ENCODE measurements at regions not wholly inside any gene's neighbourhood (a gene's known extent, or its start where the extent isn't known, plus 50 kb on each side); places are given as distances from the start of the nearest gene placed in this dataset.

DNA sequence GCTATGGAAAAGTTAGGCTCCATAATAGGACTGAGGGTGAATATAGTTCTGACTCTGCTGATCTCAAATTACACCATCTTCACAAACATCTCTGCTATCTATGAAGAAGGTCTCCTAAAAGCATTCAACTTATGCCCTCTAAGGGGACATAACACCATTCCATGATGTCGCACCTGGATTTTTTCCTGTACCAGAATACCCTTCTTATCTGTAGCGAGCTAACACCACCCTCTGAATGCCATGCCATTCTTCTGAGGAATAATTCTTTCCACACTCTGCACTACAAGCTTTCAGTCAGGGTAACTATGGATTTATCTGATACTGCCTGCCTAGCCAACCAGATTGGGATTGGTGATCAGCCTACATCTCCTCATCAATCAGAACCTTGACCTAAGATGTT, 203.8 kb downstream of the PTPRC start:
- Histone ChIP-seq H4K20me1 (ENCODE audit: insufficient read depth, low read length) (peaks cover 53% of the 10 kb centered on the region), H3K4me1 (ENCODE audit: insufficient read depth, low read length) (no peaks in the 10 kb centered on the region), H3K4me2 (ENCODE audit: low read length) (no peak overlapping the region), H3K36me3 (ENCODE audit: insufficient read depth, low read length) (peaks cover 35% of the 10 kb centered on the region), H3K27me3 (ENCODE audit: insufficient read depth, low read length) (no peaks in the 10 kb centered on the region), H3K27ac (ENCODE audit: low read depth, low read length) (no peak overlapping the region), H3K79me2 (ENCODE audit: insufficient read depth, low read length) (peaks cover 27% of the 10 kb centered on the region), H3K9ac (ENCODE audit: low read length) (no peak overlapping the region), H2AFZ (ENCODE audit: low read depth, low read length) (no peak overlapping the region), H3K4me3 (ENCODE audit: insufficient read depth, low read depth, low read length) (no peak overlapping the region), H3K9me3 (ENCODE audit: insufficient read depth, low read depth, low read length) (no peaks in the 10 kb centered on the region)
- FAIRE-seq, result no peak
- Mint-ChIP-seq H3K9me3 (ENCODE audit: unreplicated experiment) (peaks cover 8% of the 10 kb centered on the region), H3K36me3 (ENCODE audit: low read depth, unreplicated experiment) (peaks cover 31% of the 10 kb centered on the region), H3K27me3 (ENCODE audit: low read depth, unreplicated experiment) (no peaks in the 10 kb centered on the region), H3K4me3 (ENCODE audit: unreplicated experiment) (no peak overlapping the region), H3K27ac (ENCODE audit: unreplicated experiment) (no peak overlapping the region), H3K4me1 (ENCODE audit: low read depth, unreplicated experiment) (peaks cover 24% of the 10 kb centered on the region)
- no peak for DNase-seq (ENCODE audit: low read depth)
- TF ChIP-seq EZH2 (IDR thresholded peaks at IDR 0.05; ENCODE audit: insufficient read depth, low read length), result no peak
- TF ChIP-seq, protein P1, sequence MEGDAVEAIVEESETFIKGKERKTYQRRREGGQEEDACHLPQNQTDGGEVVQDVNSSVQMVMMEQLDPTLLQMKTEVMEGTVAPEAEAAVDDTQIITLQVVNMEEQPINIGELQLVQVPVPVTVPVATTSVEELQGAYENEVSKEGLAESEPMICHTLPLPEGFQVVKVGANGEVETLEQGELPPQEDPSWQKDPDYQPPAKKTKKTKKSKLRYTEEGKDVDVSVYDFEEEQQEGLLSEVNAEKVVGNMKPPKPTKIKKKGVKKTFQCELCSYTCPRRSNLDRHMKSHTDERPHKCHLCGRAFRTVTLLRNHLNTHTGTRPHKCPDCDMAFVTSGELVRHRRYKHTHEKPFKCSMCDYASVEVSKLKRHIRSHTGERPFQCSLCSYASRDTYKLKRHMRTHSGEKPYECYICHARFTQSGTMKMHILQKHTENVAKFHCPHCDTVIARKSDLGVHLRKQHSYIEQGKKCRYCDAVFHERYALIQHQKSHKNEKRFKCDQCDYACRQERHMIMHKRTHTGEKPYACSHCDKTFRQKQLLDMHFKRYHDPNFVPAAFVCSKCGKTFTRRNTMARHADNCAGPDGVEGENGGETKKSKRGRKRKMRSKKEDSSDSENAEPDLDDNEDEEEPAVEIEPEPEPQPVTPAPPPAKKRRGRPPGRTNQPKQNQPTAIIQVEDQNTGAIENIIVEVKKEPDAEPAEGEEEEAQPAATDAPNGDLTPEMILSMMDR (IDR thresholded peaks at IDR 0.05; ENCODE audit: insufficient read depth, low read depth, low read length), result no peak

GRCh38 chr1:198845271-198845670, 206.4 kb downstream of the PTPRC start:
- TF ChIP-seq, protein P1 (IDR thresholded peaks at IDR 0.05; ENCODE audit: insufficient read depth, low read depth, low read length), result no peak
- TF ChIP-seq EZH2 (IDR thresholded peaks at IDR 0.05; ENCODE audit: insufficient read depth, low read length), result no peak
- DNase-seq (ENCODE audit: low read depth), result no peak
- Histone ChIP-seq H4K20me1 (ENCODE audit: insufficient read depth, low read length) (peaks cover 47% of the 10 kb centered on the region), H3K4me1 (ENCODE audit: insufficient read depth, low read length) (no peaks in the 10 kb centered on the region), H3K79me2 (ENCODE audit: insufficient read depth, low read length) (peaks cover 42% of the 10 kb centered on the region), H3K27ac (ENCODE audit: low read depth, low read length) (peak overlapping the region; percentile 51), H3K36me3 (ENCODE audit: insufficient read depth, low read length) (peaks cover 23% of the 10 kb centered on the region), H3K9ac (ENCODE audit: low read length) (no peak overlapping the region), H2AFZ (ENCODE audit: low read depth, low read length) (no peak overlapping the region), H3K27me3 (ENCODE audit: insufficient read depth, low read length) (no peaks in the 10 kb centered on the region), H3K4me3 (ENCODE audit: insufficient read depth, low read depth, low read length) (no peak overlapping the region), H3K9me3 (ENCODE audit: insufficient read depth, low read depth, low read length) (no peaks in the 10 kb centered on the region), H3K4me2 (ENCODE audit: low read length) (no peak overlapping the region)
- H3K36me3 Mint-ChIP-seq (ENCODE audit: low read depth, unreplicated experiment), result peaks cover 30% of the 10 kb centered on the region
- peaks cover 34% of the 10 kb centered on the region for H3K4me1 Mint-ChIP-seq (ENCODE audit: low read depth, unreplicated experiment)
- H3K27ac Mint-ChIP-seq (ENCODE audit: unreplicated experiment), result peak overlapping the region; percentile 92
- H3K9me3 Mint-ChIP-seq (ENCODE audit: unreplicated experiment), result peaks cover 10% of the 10 kb centered on the region
- FAIRE-seq, result no peak
- H3K27me3 Mint-ChIP-seq (ENCODE audit: low read depth, unreplicated experiment), result no peaks in the 10 kb centered on the region
- no peak overlapping the region for H3K4me3 Mint-ChIP-seq (ENCODE audit: unreplicated experiment)

- H3K36me3 ChIP-seq (ENCODE audit: insufficient read depth, low read length), result peaks cover 23% of the 10 kb centered on the region
- no peak overlapping the region for H3K4me2 ChIP-seq (ENCODE audit: low read length)
- no peak for FAIRE-seq
- H3K9me3 Mint-ChIP-seq (ENCODE audit: unreplicated experiment), result peaks cover 10% of the 10 kb centered on the region
- no peaks in the 10 kb centered on the region for H3K27me3 ChIP-seq (ENCODE audit: insufficient read depth, low read length)
- peak overlapping the region; percentile 92 for H3K27ac Mint-ChIP-seq (ENCODE audit: unreplicated experiment)
- no peaks in the 10 kb centered on the region for H3K9me3 ChIP-seq (ENCODE audit: insufficient read depth, low read depth, low read length)
- peaks cover 42% of the 10 kb centered on the region for H3K79me2 ChIP-seq (ENCODE audit: insufficient read depth, low read length)
- H3K4me1 ChIP-seq (ENCODE audit: insufficient read depth, low read length), result no peaks in the 10 kb centered on the region
- H3K36me3 Mint-ChIP-seq (ENCODE audit: low read depth, unreplicated experiment), result peaks cover 30% of the 10 kb centered on the region
- peak overlapping the region; percentile 51 for H3K27ac ChIP-seq (ENCODE audit: low read depth, low read length)
- peaks cover 47% of the 10 kb centered on the region for H4K20me1 ChIP-seq (ENCODE audit: insufficient read depth, low read length)
- TF ChIP-seq, protein P1 (IDR thresholded peaks at IDR 0.05; ENCODE audit: insufficient read depth, low read depth, low read length), result no peak
- TF ChIP-seq EZH2 (IDR thresholded peaks at IDR 0.05; ENCODE audit: insufficient read depth, low read length), result no peak
- H3K4me3 ChIP-seq (ENCODE audit: insufficient read depth, low read depth, low read length), result no peak overlapping the region
- peaks cover 34% of the 10 kb centered on the region for H3K4me1 Mint-ChIP-seq (ENCODE audit: low read depth, unreplicated experiment)
- DNase-seq (ENCODE audit: low read depth), result peak; percentile 51
- H3K4me3 Mint-ChIP-seq (ENCODE audit: unreplicated experiment), result no peak overlapping the region
- H3K9ac ChIP-seq (ENCODE audit: low read length), result no peak overlapping the region
- H3K27me3 Mint-ChIP-seq (ENCODE audit: low read depth, unreplicated experiment), result no peaks in the 10 kb centered on the region
- no peak overlapping the region for H2AFZ ChIP-seq (ENCODE audit: low read depth, low read length)
These were observed 207.0 kb downstream of the PTPRC start for GRCh38 chr1:198845851-198846250.

Data from astrocyte (in vitro differentiated cells and primary cell).